Duodenal mucosa (tissue), 2 donors: ENCODE measurements at regions not wholly inside any gene's neighbourhood (a gene's known extent, or its start where the extent isn't known, plus 50 kb on each side); places are given as distances from the start of the nearest gene placed in this dataset.

ENCODE experiments used
- H3K27ac ChIP-seq: one replicate; pipeline ENCODE4 v1.7.0; 2013; ENCODE audit warnings: low read depth, low read length
- H3K27me3 ChIP-seq, 2 donors: one replicate each; pipeline ENCODE4 v1.7.0; 2013; ENCODE audit warnings: low read length in 2 of 2, control low read depth in 1 of 2; ENCODE audit not compliant: insufficient read depth in 2 of 2, control insufficient read depth in 1 of 2
- H3K36me3 ChIP-seq, 2 donors: one replicate each; pipeline ENCODE4 v1.7.0; 2013; ENCODE audit warnings: low read length in 2 of 2, control low read depth in 1 of 2; ENCODE audit not compliant: insufficient read depth in 2 of 2, control insufficient read depth in 1 of 2
- H3K4me1 ChIP-seq, 2 donors: one replicate each; pipeline ENCODE4 v1.7.0; 2013; ENCODE audit warnings: low read length in 2 of 2, control low read depth in 1 of 2; ENCODE audit not compliant: insufficient read depth in 2 of 2, control insufficient read depth in 1 of 2
- H3K4me3 ChIP-seq, 2 donors: one replicate each; pipeline ENCODE4 v1.7.0; 2013; ENCODE audit warnings: low read length in 2 of 2, low read depth in 1 of 2
- H3K9ac ChIP-seq, 2 donors: one replicate each; pipeline ENCODE4 v1.7.0; 2013; ENCODE audit warnings: low read length in 2 of 2, low read depth in 1 of 2
- H3K9me3 ChIP-seq, 2 donors: one replicate each; pipeline ENCODE4 v1.7.0; 2013; ENCODE audit warnings: low read length in 2 of 2, control low read depth in 1 of 2; ENCODE audit not compliant: control insufficient read depth in 1 of 2

DNA sequence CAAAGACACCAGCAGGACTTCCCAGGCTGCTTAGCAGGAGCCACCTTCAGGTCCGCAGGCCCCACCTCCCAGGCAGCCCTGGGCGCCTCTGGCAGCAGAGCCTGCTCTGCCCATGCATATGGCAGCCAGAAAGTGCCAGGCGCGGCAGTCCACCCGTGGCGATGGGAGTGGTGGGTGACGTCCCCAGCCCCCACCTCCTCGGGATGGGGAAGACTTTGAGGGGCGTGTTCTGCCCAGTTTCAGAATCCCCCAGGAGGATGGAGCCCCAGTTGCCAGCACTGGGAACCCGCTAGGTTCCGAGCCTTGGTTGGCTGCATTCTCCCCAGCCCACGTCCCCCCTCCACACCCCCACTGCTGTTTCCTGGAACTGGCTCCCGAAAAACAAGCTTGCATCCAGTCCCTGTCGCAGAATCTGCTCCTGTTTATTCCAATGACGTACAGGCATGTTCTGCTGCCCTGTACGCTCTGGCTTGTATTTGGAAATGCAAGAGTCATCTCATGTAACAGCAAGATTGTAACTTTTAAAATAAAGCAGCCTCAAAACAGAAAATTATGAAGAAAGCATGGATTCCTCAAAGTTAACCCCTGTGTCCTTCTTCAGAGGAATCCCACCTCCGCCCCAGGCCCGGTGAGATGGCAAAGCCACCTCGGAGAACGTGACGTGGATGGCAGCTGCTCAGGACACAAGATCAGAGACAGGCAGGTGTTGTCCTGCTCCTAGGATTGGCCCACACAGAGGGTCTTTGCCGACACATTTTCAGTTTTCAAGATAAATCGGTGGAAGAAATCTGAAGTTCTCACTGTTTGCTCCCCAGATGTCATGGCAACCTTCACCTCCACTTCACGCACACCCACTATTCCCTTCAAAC, 87.8 kb upstream of the PPP2R2D start:
- no peak overlapping the region for H3K9ac ChIP-seq
- no peaks in the 10 kb centered on the region for H3K36me3 ChIP-seq
- no peak overlapping the region for H3K27ac ChIP-seq
- H3K9me3 ChIP-seq, result no peaks in the 10 kb centered on the region
- H3K27me3 ChIP-seq, result no peaks in the 10 kb centered on the region
- no peaks in the 10 kb centered on the region for H3K4me1 ChIP-seq
- H3K4me3 ChIP-seq, result no peak overlapping the region

DNA sequence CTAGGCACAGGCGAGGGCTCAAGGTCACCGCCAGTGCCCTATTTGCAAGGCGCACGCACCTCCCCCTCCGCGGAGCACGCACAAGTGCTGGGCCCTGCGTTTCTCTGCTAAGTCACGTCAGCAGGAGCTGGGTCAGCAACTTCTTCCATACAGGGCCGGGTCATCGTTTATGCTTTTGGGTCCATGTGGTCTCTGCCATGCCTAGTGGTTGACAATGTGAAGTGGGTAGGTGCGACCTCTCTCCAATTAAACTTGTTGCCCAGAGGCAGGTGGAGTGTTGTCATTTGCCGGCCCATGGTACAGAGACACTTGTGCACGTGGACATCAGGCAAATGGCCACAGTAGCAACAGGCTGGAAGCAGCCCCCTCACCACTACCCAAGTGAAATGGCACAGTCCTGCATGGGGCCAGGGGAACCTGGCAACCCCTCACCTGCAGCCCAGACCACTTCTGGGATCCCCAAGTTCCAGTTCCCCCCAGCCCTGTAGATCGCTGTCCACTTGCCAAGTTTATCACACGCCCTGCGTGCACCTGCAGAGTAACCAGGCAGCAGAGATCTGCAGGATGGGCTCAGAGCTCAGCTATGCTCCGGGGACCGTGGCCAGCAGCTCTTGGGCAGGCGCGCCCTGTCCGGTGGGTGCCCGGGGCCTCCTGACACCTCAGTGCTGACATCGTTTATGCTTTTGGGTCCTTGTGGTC, 86.1 kb upstream of the PPP2R2D start:
- no peaks in the 10 kb centered on the region for H3K27me3 ChIP-seq

DNA sequence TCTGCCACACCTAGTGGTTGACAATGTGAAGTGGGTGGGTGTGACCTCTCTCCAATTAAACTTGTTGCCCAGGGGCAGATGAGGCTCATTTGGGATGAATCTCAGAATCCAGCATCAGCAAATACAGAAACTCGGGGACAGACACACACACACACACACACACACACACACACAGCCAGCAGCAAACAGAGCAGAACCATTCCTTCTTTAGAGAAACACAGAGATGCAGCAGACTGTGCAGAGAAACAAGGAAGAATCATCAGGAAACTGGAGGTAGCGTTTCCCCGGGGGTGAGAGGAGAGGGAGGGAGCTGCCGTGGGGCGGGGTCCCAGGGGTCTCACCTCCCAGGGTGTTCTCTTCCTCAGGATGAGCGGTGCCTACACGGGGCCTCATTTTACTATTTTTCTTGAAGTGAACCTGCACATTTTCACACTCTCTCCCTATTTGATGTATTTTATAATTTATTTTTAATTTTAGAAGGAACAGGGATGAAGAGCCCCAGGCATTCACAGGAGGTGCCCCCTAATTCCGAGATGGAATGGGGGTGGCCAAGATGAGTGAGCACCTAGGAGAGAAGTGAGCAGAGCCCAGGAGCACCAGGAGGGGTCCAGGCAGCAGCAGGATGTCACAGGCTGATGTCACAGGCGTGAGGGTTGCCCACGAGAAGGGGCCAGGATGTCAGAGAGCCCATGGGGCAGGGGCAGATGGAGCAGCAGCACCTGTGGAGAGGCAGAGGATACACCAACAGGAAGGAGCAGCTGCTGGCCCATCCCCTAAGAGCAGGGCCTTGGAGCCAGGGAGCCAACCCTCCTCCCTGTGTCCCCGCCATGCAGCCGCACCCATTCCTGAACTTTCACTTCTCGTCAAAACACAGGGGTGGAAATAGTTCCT, 85.3 kb upstream of the PPP2R2D start:
- no peaks in the 10 kb centered on the region for H3K36me3 ChIP-seq
- H3K27ac ChIP-seq, result no peak overlapping the region
- no peaks in the 10 kb centered on the region for H3K27me3 ChIP-seq
- no peak overlapping the region for H3K4me3 ChIP-seq
- no peaks in the 10 kb centered on the region for H3K9me3 ChIP-seq
- H3K9ac ChIP-seq, result no peak overlapping the region
- no peaks in the 10 kb centered on the region for H3K4me1 ChIP-seq

More for the DNA sequence above, 86.1 kb upstream of the PPP2R2D start:
- Histone ChIP-seq H3K9me3 (no peaks in the 10 kb centered on the region), H3K4me1 (no peaks in the 10 kb centered on the region), H3K9ac (no peak overlapping the region), H3K4me3 (no peak overlapping the region), H3K27ac (no peak overlapping the region), H3K36me3 (no peaks in the 10 kb centered on the region)

DNA sequence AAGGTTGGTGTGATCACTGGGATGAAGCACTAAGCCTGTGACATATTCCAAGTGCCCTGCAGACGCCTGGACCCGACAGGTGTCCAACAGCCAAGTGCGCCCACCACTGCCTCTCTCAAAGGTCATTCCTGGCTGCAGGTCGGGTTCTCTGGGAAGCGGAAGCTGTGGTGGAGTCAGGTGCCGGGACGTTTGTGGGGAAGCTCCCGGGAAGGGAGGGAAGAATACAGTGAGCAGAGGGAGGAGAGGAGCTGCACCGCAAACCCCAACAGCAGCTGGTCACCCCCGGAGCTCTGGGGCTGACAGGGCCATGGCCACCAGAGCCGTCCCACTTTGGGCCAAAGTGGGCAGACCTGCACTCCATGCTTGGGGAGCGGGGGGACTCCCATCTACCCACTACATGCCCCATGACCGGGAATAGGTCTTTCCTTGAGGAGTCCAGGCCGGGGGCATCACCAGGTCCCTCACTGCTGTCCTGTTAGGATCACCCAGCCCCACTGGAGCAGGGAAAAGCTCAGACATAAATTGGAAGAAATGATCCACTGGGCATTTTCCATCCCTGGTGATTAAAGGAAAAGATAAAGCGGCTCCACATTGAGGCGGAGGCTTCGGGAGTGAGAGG, 84.5 kb upstream of the PPP2R2D start:
- no peaks in the 10 kb centered on the region for H3K9me3 ChIP-seq

DNA sequence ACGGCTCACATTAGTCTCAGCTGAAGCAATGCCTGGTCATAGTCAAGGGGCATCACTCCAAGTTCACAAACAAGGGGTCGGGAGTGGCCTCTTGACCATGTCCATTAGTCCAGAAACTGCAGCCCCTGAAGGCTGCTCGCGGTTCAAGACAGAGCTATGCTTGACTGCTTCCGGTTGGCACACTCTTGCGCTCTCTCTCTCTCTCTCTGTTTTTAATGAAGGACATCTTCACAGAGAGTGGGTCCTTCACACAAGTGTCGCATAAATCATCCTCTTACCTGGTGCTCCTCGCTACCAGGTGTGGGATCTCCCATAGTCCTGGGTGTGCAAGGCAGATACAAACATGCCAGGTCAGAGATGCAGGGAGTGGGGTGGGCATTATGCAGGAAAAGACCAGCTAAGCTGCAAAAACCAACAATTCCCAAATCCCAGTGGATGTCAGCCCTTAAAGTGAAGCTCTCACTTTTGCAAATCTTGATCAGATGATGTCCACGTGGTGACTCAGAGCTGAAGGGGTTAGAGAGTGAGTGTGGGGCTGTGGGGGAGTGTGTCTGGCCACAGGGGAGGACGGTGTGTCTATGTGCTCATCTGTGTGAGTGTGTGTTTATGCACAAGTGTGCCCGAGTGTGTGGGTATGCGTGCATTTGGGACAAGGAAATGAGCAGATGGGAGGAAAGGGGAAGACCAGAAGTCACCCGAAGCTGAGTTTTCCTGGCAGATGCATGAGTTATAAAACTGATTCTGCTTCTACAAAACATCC, 83.7 kb upstream of the PPP2R2D start:
- Histone ChIP-seq H3K4me3 (no peak overlapping the region), H3K36me3 (no peaks in the 10 kb centered on the region), H3K27ac (no peak overlapping the region), H3K9me3 (no peaks in the 10 kb centered on the region), H3K4me1 (no peaks in the 10 kb centered on the region), H3K9ac (no peak overlapping the region), H3K27me3 (no peaks in the 10 kb centered on the region)

More for the DNA sequence above, 84.5 kb upstream of the PPP2R2D start:
- H3K27me3 ChIP-seq, result no peaks in the 10 kb centered on the region
- H3K27ac ChIP-seq, result no peak overlapping the region
- H3K4me3 ChIP-seq, result no peak overlapping the region
- no peak overlapping the region for H3K9ac ChIP-seq
- H3K4me1 ChIP-seq, result no peaks in the 10 kb centered on the region
- H3K36me3 ChIP-seq, result no peaks in the 10 kb centered on the region

DNA sequence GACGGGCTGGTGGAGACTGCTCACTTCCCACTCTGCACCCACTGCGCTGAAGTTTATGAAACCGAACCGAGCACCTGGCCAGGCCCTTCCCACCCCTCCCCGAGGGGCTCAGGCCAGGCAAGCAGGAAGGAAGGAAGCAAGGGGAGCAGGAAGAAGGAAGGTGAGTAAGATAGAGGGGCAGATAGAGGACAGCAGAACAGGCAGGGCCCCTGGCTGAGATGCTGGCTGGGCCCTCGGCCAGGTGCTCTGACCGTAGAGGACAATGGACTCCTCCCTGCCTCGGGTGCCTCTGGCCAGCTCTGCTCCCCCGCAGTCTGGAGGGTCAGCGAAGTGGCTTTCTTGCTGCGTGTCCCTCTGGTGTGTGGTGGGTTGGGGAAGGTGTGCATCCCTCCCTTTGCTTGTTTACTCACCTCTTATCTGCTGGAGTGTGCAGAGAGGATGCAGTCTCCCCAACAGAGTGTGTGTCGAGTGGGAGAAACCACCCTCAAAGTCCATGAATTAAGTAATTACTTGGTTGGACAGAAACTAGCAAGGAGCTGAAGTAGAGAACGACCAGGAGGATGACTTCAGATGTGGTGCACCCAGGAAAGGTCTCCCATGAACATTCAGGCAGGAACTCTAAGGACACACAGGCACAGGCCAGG, 82.8 kb upstream of the PPP2R2D start:
- Histone ChIP-seq H3K27me3 (no peaks in the 10 kb centered on the region), H3K4me3 (no peak overlapping the region), H3K9me3 (no peaks in the 10 kb centered on the region), H3K36me3 (no peaks in the 10 kb centered on the region), H3K9ac (no peak overlapping the region), H3K27ac (no peak overlapping the region), H3K4me1 (no peaks in the 10 kb centered on the region)

DNA sequence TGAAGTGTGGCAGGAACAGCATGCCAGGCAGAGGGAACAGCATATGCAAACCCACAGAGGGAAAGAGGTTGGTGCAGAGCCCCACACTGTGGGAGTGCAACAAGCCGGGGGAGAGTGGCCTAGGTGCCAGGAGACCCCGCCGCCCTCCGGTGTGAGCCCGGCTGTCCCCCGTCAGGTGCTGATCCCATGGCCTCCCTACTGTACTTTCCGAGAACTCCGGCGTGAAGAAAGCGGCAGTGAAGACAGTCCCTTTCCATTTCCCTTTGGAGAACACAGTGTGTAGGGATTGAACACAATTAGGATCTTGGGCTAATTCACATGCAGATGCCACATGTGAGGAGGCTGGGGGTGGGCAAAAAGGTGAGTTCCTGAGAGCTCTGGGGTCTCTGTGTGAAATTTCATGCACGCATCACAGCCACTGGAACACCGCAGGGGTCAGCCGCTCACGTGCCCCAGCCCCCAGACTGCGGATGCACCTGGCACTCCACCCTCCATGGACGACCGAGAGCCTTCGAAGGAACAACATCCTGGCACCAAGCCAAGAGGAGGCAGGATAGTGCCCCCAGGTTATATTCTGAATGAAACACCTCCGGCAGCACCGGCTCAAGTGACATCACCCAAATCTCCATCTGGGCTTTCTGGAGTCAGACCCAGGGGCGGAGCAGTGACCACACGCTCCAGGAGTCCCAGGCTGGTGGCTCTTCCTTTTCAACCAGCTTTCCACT, 82.1 kb upstream of the PPP2R2D start:
- no peaks in the 10 kb centered on the region for H3K36me3 ChIP-seq
- no peaks in the 10 kb centered on the region for H3K27me3 ChIP-seq
- no peak overlapping the region for H3K9ac ChIP-seq
- no peak overlapping the region for H3K4me3 ChIP-seq
- H3K9me3 ChIP-seq, result no peaks in the 10 kb centered on the region
- no peaks in the 10 kb centered on the region for H3K4me1 ChIP-seq
- no peak overlapping the region for H3K27ac ChIP-seq

DNA sequence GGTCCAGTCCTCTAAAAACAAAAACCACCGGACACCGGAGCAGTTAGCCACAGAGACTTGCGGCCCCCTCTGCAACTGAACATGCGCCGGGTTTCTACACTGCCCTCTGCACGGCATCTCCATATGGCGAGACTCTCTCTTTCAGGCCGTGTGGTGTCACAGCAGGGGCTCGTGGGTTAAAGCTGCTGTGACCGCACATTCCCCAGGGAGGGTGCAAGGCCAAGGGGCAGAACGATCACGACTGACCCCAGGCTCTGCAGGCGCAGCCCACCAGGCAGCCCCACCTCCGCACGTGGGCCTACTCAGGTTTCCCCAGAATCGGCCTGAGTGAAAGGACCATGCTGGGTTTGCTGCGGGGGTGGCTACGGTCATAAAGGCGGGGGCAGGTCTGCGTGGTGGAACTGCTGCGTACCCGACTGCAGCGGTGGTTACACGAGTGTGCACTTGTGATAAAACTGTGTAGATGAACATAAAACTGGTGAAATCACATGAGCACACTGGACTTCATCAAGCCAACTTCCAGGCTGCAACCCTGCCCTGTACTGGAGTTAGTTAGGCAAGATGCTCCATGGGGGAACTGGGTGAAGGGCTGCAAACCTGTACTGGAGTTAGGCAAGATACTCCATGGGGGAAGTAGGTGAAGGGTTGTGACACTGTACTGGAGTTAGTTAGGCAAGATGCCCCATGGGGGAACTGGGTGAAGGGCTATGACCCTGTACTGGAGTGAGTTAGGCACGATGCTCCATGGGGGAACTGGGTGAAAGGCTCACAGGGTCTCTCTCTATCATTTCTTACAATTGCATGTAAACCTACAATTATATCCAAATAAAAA, 81.4 kb upstream of the PPP2R2D start:
- Histone ChIP-seq H3K9ac (no peak overlapping the region), H3K9me3 (no peaks in the 10 kb centered on the region), H3K27ac (no peak overlapping the region), H3K36me3 (no peaks in the 10 kb centered on the region), H3K4me1 (no peaks in the 10 kb centered on the region), H3K27me3 (no peaks in the 10 kb centered on the region), H3K4me3 (no peak overlapping the region)
